Endodermal cell (in vitro differentiated cells): ENCODE measurements at regions not wholly inside any gene's neighbourhood (a gene's known extent, or its start where the extent isn't known, plus 50 kb on each side); places are given as distances from the start of the nearest gene placed in this dataset.

ENCODE experiments used
- DNase-seq: peaks from one replicate; pipeline ENCODE4 v3.0.0-alpha.2; 2017
- H3K27ac ChIP-seq: 2 replicates; pipeline ENCODE4 v1.5.1; 2013; ENCODE audit warnings: mild to moderate bottlenecking, low read depth, low read length, moderate library complexity
- H3K27me3 ChIP-seq: 2 replicates; pipeline ENCODE4 v1.6.1; 2013; ENCODE audit warnings: mild to moderate bottlenecking, low read length, moderate library complexity; ENCODE audit not compliant: insufficient read depth, control insufficient read depth, poor library complexity, severe bottlenecking
- H3K36me3 ChIP-seq: 2 replicates; pipeline ENCODE4 v1.7.0; 2013; ENCODE audit warnings: mild to moderate bottlenecking, low read length, moderate library complexity; ENCODE audit not compliant: control insufficient read depth, insufficient read depth
- H3K4me1 ChIP-seq: one replicate; pipeline ENCODE4 v1.7.0; 2013; ENCODE audit warnings: low read length; ENCODE audit not compliant: control insufficient read depth, insufficient read depth
- H3K4me3 ChIP-seq: 2 replicates; pipeline ENCODE4 v1.5.1; 2013; ENCODE audit warnings: mild to moderate bottlenecking, low read length, moderate library complexity
- H3K9ac ChIP-seq: 2 replicates; pipeline ENCODE4 v1.6.1; 2013; ENCODE audit warnings: mild to moderate bottlenecking, low read length, moderate library complexity; ENCODE audit not compliant: poor library complexity, severe bottlenecking; ENCODE audit errors: extremely low read depth
- H3K9me3 ChIP-seq: 2 replicates; pipeline ENCODE4 v1.6.1; 2013; ENCODE audit warnings: mild to moderate bottlenecking, low read length, moderate library complexity; ENCODE audit not compliant: control insufficient read depth
- H3K27ac Mint-ChIP-seq: 2 replicates; pipeline ENCODE4 v1.8.0; 2020; ENCODE audit warnings: mixed read lengths
- H3K27me3 Mint-ChIP-seq: 2 replicates; pipeline ENCODE4 v1.8.0; 2021; ENCODE audit warnings: mild to moderate bottlenecking, mixed read lengths; ENCODE audit not compliant: insufficient read depth
- H3K36me3 Mint-ChIP-seq: 2 replicates; pipeline ENCODE4 v1.8.0; 2020; ENCODE audit warnings: low read depth, mixed read lengths
- H3K4me1 Mint-ChIP-seq: 2 replicates; pipeline ENCODE4 v1.8.0; 2020; ENCODE audit warnings: mixed read lengths
- H3K4me3 Mint-ChIP-seq: 2 replicates; pipeline ENCODE4 v1.8.0; 2020; ENCODE audit warnings: mild to moderate bottlenecking, moderate library complexity, mixed read lengths
- H3K9me3 Mint-ChIP-seq: 2 replicates; pipeline ENCODE4 v1.8.0; 2020; ENCODE audit warnings: mild to moderate bottlenecking, mixed read lengths
- CTCF ChIP-seq: fragments of 200-600 bp; sonication (generic); conservative IDR thresholded peaks from 2 replicates; pipeline ENCODE4 v1.5.0; 2021; ENCODE audit warnings: antibody characterized with exemption, mild to moderate bottlenecking
- WGBS, 2 experiments: methylation state at CpG; one replicate each; pipeline versions ENCODE4 v1.1.5 to v1.1.7; 2013; ENCODE audit warnings: missing lambda C conversion rate in 2 of 2, mixed read lengths in 1 of 2; ENCODE audit not compliant: insufficient coverage in 1 of 2, insufficient read length in 1 of 2; 5-methylcytosine and 5-hydroxymethylcytosine counted together

- Histone ChIP-seq H3K9me3 (no peaks in the 10 kb centered on the region), H3K4me1 (no peaks in the 10 kb centered on the region), H3K36me3 (no peaks in the 10 kb centered on the region), H3K27me3 (no peaks in the 10 kb centered on the region), H3K9ac (no peak overlapping the region), H3K27ac (no peak overlapping the region), H3K4me3 (no peak overlapping the region)
- Mint-ChIP-seq H3K27ac (no peak overlapping the region), H3K4me1 (no peaks in the 10 kb centered on the region), H3K9me3 (no peaks in the 10 kb centered on the region), H3K36me3 (no peaks in the 10 kb centered on the region), H3K4me3 (no peak overlapping the region), H3K27me3 (no peaks in the 10 kb centered on the region)
- no peak for DNase-seq
- WGBS, 2 experiments: 91% methylated on average over 5 of the region's 5 CpGs; no CpG with 5 or more reads in 1 of the 2 experiments
- no peak for TF ChIP-seq CTCF
Observed at GRCh38 chr2:145916799-145917198, 1396.9 kb upstream of the ZEB2 start.

GRCh38 chr2:145914716-145915115 lies 1394.8 kb upstream of the ZEB2 start:
- no peaks in the 10 kb centered on the region for H3K27me3 ChIP-seq
- no peaks in the 10 kb centered on the region for H3K9me3 Mint-ChIP-seq
- DNase-seq: no peak
- H3K4me1 Mint-ChIP-seq: no peaks in the 10 kb centered on the region
- no peaks in the 10 kb centered on the region for H3K27me3 Mint-ChIP-seq
- H3K36me3 ChIP-seq: no peaks in the 10 kb centered on the region
- no peak overlapping the region for H3K4me3 ChIP-seq
- no peak for TF ChIP-seq CTCF
- H3K27ac ChIP-seq: no peak overlapping the region
- 78 to 100% methylated on average over 2 to 4 of the region's 4 CpGs for WGBS, 2 experiments
- no peak overlapping the region for H3K27ac Mint-ChIP-seq
- H3K9me3 ChIP-seq: no peaks in the 10 kb centered on the region
- no peaks in the 10 kb centered on the region for H3K4me1 ChIP-seq
- H3K9ac ChIP-seq: no peak overlapping the region
- H3K4me3 Mint-ChIP-seq: no peak overlapping the region
- no peaks in the 10 kb centered on the region for H3K36me3 Mint-ChIP-seq

GRCh38 chr2:145910416-145910815 lies 1390.5 kb upstream of the ZEB2 start:
- H3K27me3 Mint-ChIP-seq: no peaks in the 10 kb centered on the region
- no peak for TF ChIP-seq CTCF
- Histone ChIP-seq H3K27me3 (no peaks in the 10 kb centered on the region), H3K9ac (no peak overlapping the region), H3K4me1 (no peaks in the 10 kb centered on the region), H3K4me3 (no peak overlapping the region), H3K36me3 (no peaks in the 10 kb centered on the region), H3K27ac (no peak overlapping the region), H3K9me3 (no peaks in the 10 kb centered on the region)
- no peak overlapping the region for H3K4me3 Mint-ChIP-seq
- no peaks in the 10 kb centered on the region for H3K9me3 Mint-ChIP-seq
- H3K4me1 Mint-ChIP-seq: peaks cover 3% of the 10 kb centered on the region
- WGBS, 2 experiments: 90 to 93% methylated on average over 4 of the region's 4 CpGs
- no peak overlapping the region for H3K27ac Mint-ChIP-seq
- H3K36me3 Mint-ChIP-seq: no peaks in the 10 kb centered on the region
- no peak for DNase-seq
